ENCODE measurements at regions not wholly inside any gene's neighbourhood (a gene's known extent, or its start where the extent isn't known, plus 50 kb on each side); places are given as distances from the start of the nearest gene placed in this dataset.

GRCh38 chr11:46223252-46223513 is 54.3 kb upstream of the CREB3L1 start:
- TF ChIP-seq POLR2A (IDR thresholded peaks at IDR 0.05) = no peak
- TF ChIP-seq CTCF (IDR thresholded peaks at IDR 0.05) = no peak
